ENCODE measurements at regions not wholly inside any gene's neighbourhood (a gene's known extent, or its start where the extent isn't known, plus 50 kb on each side); places are given as distances from the start of the nearest gene placed in this dataset.

DNA sequence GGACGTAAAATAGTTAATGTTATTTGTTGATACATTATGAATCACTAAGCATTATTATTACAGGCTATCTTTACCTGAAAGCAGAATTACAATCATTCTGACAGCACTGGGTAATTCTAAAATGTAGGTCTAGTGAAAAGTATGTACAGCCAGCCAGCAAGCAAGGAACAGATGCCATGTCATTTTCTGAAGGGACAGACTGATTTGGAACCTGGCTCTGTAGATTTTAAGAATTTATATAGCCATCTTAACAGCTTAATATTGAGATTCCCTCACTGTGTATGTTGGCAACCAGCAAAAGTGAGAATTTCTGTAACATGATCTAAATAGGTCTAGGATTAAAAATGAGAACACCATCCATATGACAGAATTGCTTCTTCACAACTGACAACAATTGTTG, 359.4 kb downstream of the ZIC4 start:
- Histone ChIP-seq H2BK20ac (ENCODE audit: low read depth, low read length) (no peak overlapping the region), H4K20me1 (ENCODE audit: insufficient read depth, low read length) (no peaks in the 10 kb centered on the region), H3K36me3 (ENCODE audit: control insufficient read depth, insufficient read depth, low read length) (no peaks in the 10 kb centered on the region), H3K4me2 (ENCODE audit: low read depth, low read length) (no peak overlapping the region), H3K27ac (ENCODE audit: insufficient read depth, low read length) (no peak overlapping the region), H3K4me3 (ENCODE audit: insufficient read depth, low read depth, low read length) (no peak overlapping the region), H2AFZ (replicated peaks; ENCODE audit: low read length, poor library complexity) (no peak overlapping the region), H3K4ac (ENCODE audit: low read depth, low read length) (no peak overlapping the region), H2BK120ac (ENCODE audit: low read depth, low read length) (no peak overlapping the region), H3K9me3 (ENCODE audit: control insufficient read depth, insufficient read depth, low read length) (no peaks in the 10 kb centered on the region), H4K8ac (ENCODE audit: low read depth in 2 of 2, low read length in 2 of 2) (no peak overlapping the region), H4K91ac (ENCODE audit: insufficient read depth, low read depth, low read length) (no peak overlapping the region), H2BK5ac (ENCODE audit: low read depth, low read length, poor library complexity, severe bottlenecking) (no peak overlapping the region), H2AK9ac (replicated peaks; ENCODE audit: low read depth, low read length, poor library complexity) (no peak overlapping the region), H3K14ac (replicated peaks; ENCODE audit: low read depth, low read length) (no peak overlapping the region), H3K18ac (ENCODE audit: low read depth, low read length) (no peak overlapping the region), H3K79me1 (ENCODE audit: low read depth in 1 of 2, low read length in 2 of 2) (no peaks in the 10 kb centered on the region), H2BK15ac (ENCODE audit: low read depth, low read length) (no peak overlapping the region), H3K56ac (ENCODE audit: extremely low read depth, insufficient read depth, low read length) (no peak overlapping the region), H3K23ac (ENCODE audit: low read depth, low read length) (no peak overlapping the region), H3K4me1 (ENCODE audit: control insufficient read depth, insufficient read depth, low read length) (no peaks in the 10 kb centered on the region), H3K27me3 (ENCODE audit: control insufficient read depth, insufficient read depth, low read length) (no peaks in the 10 kb centered on the region), H4K5ac (ENCODE audit: low read depth, low read length) (no peak overlapping the region), H3K9ac (ENCODE audit: low read depth, low read length) (no peak overlapping the region), H2AK5ac (ENCODE audit: low read depth, low read length) (no peak overlapping the region), H3K9me1 (ENCODE audit: insufficient read depth, low read length) (no peaks in the 10 kb centered on the region)
- no CpG with 5 or more reads among the region's 1 CpG for WGBS, 2 experiments (ENCODE audit: extremely low coverage in 2 of 2, insufficient read length in 1 of 2)
- TF ChIP-seq RCOR1 (IDR thresholded peaks at IDR 0.05; ENCODE audit: insufficient replicate concordance, low read length): no peak
- TF ChIP-seq CHD1 (IDR thresholded peaks at IDR 0.05; ENCODE audit: low read depth, low read length): no peak
- no peak for TF ChIP-seq MAFK (IDR thresholded peaks at IDR 0.05; ENCODE audit: low read depth, low read length)
- TF ChIP-seq CEBPB (IDR thresholded peaks at IDR 0.05; ENCODE audit: low read depth, low read length): no peak
- TF ChIP-seq, protein P1, sequence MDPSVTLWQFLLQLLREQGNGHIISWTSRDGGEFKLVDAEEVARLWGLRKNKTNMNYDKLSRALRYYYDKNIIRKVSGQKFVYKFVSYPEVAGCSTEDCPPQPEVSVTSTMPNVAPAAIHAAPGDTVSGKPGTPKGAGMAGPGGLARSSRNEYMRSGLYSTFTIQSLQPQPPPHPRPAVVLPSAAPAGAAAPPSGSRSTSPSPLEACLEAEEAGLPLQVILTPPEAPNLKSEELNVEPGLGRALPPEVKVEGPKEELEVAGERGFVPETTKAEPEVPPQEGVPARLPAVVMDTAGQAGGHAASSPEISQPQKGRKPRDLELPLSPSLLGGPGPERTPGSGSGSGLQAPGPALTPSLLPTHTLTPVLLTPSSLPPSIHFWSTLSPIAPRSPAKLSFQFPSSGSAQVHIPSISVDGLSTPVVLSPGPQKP (IDR thresholded peaks at IDR 0.05; ENCODE audit: borderline replicate concordance, low read depth, low read length): no peak
- TF ChIP-seq NFE2L2 (IDR thresholded peaks at IDR 0.05; ENCODE audit: low read depth, low read length): no peak
- TF ChIP-seq MXI1 (IDR thresholded peaks at IDR 0.05; ENCODE audit: borderline replicate concordance, low read depth, low read length): no peak
- TF ChIP-seq, protein P2, sequence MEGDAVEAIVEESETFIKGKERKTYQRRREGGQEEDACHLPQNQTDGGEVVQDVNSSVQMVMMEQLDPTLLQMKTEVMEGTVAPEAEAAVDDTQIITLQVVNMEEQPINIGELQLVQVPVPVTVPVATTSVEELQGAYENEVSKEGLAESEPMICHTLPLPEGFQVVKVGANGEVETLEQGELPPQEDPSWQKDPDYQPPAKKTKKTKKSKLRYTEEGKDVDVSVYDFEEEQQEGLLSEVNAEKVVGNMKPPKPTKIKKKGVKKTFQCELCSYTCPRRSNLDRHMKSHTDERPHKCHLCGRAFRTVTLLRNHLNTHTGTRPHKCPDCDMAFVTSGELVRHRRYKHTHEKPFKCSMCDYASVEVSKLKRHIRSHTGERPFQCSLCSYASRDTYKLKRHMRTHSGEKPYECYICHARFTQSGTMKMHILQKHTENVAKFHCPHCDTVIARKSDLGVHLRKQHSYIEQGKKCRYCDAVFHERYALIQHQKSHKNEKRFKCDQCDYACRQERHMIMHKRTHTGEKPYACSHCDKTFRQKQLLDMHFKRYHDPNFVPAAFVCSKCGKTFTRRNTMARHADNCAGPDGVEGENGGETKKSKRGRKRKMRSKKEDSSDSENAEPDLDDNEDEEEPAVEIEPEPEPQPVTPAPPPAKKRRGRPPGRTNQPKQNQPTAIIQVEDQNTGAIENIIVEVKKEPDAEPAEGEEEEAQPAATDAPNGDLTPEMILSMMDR (conservative IDR thresholded peaks at IDR 0.05; ENCODE audit: low read depth, low read length): no peak
- no peak for TF ChIP-seq RFX5 (IDR thresholded peaks at IDR 0.05; ENCODE audit: low read depth, low read length)
- BruUV-seq (replicated peaks): no TSS peak
- ATAC-seq (ENCODE audit: low read depth): no peak
- ChIA-PET CTCF (no interaction called here), POLR2A (ENCODE audit: unreplicated experiment) (interaction anchor here (0.6 kb wide), 1 partner anchor 12 kb away, joined by 3 read pairs; no protein-coding TSS in a partner anchor)
- intact Hi-C loops (cut with micrococcal nuclease) (no loop called here), in situ Hi-C loops (cut with MboI; ENCODE audit: low sequenced_read_pairs) (no loop called here), dilution Hi-C loops (cut with HindIII; ENCODE audit: low sequenced_read_pairs, unreplicated experiment) (no loop called here)
- no peak for DNase-seq
